ENCODE measurements at regions not wholly inside any gene's neighbourhood (a gene's known extent, or its start where the extent isn't known, plus 50 kb on each side); places are given as distances from the start of the nearest gene placed in this dataset.

DNA sequence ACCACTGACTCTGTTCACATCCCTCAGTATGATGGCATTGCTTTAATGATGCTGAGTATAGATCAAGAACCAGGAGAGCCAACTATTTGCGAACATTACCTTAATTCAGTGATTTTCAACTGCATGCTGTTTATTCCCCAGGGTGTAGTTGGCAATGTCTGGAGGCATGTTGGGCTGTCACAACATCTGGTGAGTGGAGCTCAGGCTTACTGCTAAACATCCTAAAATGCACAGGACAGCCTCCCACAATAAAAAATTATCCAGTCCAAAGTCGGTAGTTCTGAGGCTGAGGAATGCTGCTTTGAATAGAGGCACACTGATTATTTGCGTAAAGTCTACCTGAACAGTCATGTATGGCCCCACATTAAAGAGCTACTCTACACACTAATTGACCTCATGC, 94.8 kb upstream of the OPRM1 start:
- TF ChIP-seq TAF1 (IDR thresholded peaks at IDR 0.05; ENCODE audit: low read depth) (no peak), EP300 (conservative IDR thresholded peaks at IDR 0.05; ENCODE audit: poor library complexity, severe bottlenecking) (no peak), RAD21 (conservative IDR thresholded peaks at IDR 0.05) (no peak), EZH2 (IDR thresholded peaks at IDR 0.05; ENCODE audit: borderline replicate concordance, insufficient read depth, low read length, poor library complexity, severe bottlenecking) (no peak), CTCF (IDR thresholded peaks at IDR 0.05; ENCODE audit: poor library complexity, severe bottlenecking) (no peak), POLR2AphosphoS5 (IDR thresholded peaks at IDR 0.05) (peak; percentile 88), SMC3 (conservative IDR thresholded peaks at IDR 0.05; ENCODE audit: poor library complexity) (no peak)
- TF ChIP-seq, protein P1, sequence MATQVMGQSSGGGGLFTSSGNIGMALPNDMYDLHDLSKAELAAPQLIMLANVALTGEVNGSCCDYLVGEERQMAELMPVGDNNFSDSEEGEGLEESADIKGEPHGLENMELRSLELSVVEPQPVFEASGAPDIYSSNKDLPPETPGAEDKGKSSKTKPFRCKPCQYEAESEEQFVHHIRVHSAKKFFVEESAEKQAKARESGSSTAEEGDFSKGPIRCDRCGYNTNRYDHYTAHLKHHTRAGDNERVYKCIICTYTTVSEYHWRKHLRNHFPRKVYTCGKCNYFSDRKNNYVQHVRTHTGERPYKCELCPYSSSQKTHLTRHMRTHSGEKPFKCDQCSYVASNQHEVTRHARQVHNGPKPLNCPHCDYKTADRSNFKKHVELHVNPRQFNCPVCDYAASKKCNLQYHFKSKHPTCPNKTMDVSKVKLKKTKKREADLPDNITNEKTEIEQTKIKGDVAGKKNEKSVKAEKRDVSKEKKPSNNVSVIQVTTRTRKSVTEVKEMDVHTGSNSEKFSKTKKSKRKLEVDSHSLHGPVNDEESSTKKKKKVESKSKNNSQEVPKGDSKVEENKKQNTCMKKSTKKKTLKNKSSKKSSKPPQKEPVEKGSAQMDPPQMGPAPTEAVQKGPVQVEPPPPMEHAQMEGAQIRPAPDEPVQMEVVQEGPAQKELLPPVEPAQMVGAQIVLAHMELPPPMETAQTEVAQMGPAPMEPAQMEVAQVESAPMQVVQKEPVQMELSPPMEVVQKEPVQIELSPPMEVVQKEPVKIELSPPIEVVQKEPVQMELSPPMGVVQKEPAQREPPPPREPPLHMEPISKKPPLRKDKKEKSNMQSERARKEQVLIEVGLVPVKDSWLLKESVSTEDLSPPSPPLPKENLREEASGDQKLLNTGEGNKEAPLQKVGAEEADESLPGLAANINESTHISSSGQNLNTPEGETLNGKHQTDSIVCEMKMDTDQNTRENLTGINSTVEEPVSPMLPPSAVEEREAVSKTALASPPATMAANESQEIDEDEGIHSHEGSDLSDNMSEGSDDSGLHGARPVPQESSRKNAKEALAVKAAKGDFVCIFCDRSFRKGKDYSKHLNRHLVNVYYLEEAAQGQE (IDR thresholded peaks at IDR 0.05; ENCODE audit: borderline replicate concordance) = no peak
- H3K27me3 ChIP-seq (ENCODE audit: insufficient read depth, low read depth, low read length) = peaks cover 3% of the 10 kb centered on the region

DNA sequence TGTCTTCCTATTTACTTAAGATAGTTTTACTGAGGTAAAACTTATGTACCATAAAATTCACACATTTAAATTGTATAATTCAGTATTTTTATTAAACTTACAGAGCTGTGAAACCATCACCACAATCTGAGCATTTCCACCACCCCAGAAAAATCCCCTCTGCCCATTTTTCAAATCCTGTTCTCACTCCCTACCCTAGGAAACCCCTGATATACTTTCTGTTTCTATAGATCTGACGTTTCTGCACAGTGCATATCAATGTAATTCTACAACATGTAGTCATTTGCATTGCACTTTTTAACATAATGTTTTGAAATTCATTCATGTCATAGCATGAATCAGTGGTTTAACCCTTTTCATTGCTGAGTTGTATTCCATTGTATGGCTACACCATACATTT, 96.7 kb upstream of the OPRM1 start:
- no peaks in the 10 kb centered on the region for H4K20me1 ChIP-seq (ENCODE audit: insufficient read depth)
- H3K36me3 ChIP-seq (ENCODE audit: insufficient read depth, low read length) = no peaks in the 10 kb centered on the region
- no peak overlapping the region for H2AFZ ChIP-seq (ENCODE audit: low read depth, low read length)
- H3K27ac ChIP-seq (ENCODE audit: low read length) = no peak overlapping the region
- no peaks in the 10 kb centered on the region for H3K79me2 ChIP-seq (replicated peaks; ENCODE audit: insufficient read depth, low read length)
- no peak for TF ChIP-seq SMC3 (conservative IDR thresholded peaks at IDR 0.05; ENCODE audit: poor library complexity)
- TF ChIP-seq POLR2AphosphoS5 (IDR thresholded peaks at IDR 0.05) = no peak
- TF ChIP-seq EZH2 (IDR thresholded peaks at IDR 0.05; ENCODE audit: borderline replicate concordance, insufficient read depth, low read length, poor library complexity, severe bottlenecking) = no peak
- TF ChIP-seq TAF1 (IDR thresholded peaks at IDR 0.05; ENCODE audit: low read depth) = no peak
- no peak for TF ChIP-seq RAD21 (conservative IDR thresholded peaks at IDR 0.05)
- TF ChIP-seq, protein P1 (IDR thresholded peaks at IDR 0.05; ENCODE audit: borderline replicate concordance) = no peak
- no peak for TF ChIP-seq EP300 (conservative IDR thresholded peaks at IDR 0.05; ENCODE audit: poor library complexity, severe bottlenecking)
- TF ChIP-seq MXI1 (conservative IDR thresholded peaks at IDR 0.05; ENCODE audit: poor library complexity, severe bottlenecking) = no peak
- H3K4me2 ChIP-seq (ENCODE audit: low read length) = no peak overlapping the region
- no peaks in the 10 kb centered on the region for H3K9me2 ChIP-seq (ENCODE audit: insufficient read depth, low read length)
- H3K4me3 ChIP-seq (ENCODE audit: low read length) = no peak overlapping the region
- H3K27me3 ChIP-seq (ENCODE audit: insufficient read depth, low read depth, low read length) = peaks cover 3% of the 10 kb centered on the region
- no peaks in the 10 kb centered on the region for H3F3A ChIP-seq (ENCODE audit: insufficient read depth, low read length, poor library complexity, severe bottlenecking)
- H3K9me3 ChIP-seq (ENCODE audit: low read length) = no peaks in the 10 kb centered on the region
- no peak overlapping the region for H3K9ac ChIP-seq (ENCODE audit: low read length)

More for the DNA sequence above, 94.8 kb upstream of the OPRM1 start:
- H3K4me2 ChIP-seq (ENCODE audit: low read length) = no peak overlapping the region
- no peaks in the 10 kb centered on the region for H3K9me2 ChIP-seq (ENCODE audit: insufficient read depth, low read length)
- no peak overlapping the region for H3K9ac ChIP-seq (ENCODE audit: low read length)
- no peaks in the 10 kb centered on the region for H3K79me2 ChIP-seq (replicated peaks; ENCODE audit: insufficient read depth, low read length)
- H3K36me3 ChIP-seq (ENCODE audit: insufficient read depth, low read length) = no peaks in the 10 kb centered on the region
- H3K27ac ChIP-seq (ENCODE audit: low read length) = no peak overlapping the region
- H3K9me3 ChIP-seq (ENCODE audit: low read length) = no peaks in the 10 kb centered on the region
- H3K4me3 ChIP-seq (ENCODE audit: low read length) = peak overlapping the region; percentile 0
- no peaks in the 10 kb centered on the region for H3F3A ChIP-seq (ENCODE audit: insufficient read depth, low read length, poor library complexity, severe bottlenecking)
- no peaks in the 10 kb centered on the region for H4K20me1 ChIP-seq (ENCODE audit: insufficient read depth)
- no peak overlapping the region for H2AFZ ChIP-seq (ENCODE audit: low read depth, low read length)

All from neural cell (in vitro differentiated cells).